NCI-H2227 (cell line): ENCODE measurements at regions not wholly inside any gene's neighbourhood (a gene's known extent, or its start where the extent isn't known, plus 50 kb on each side); places are given as distances from the start of the nearest gene placed in this dataset.
"Not testable (repeated sequence)": the region's sequence is repeated elsewhere in the genome, so short reads cannot be mapped to it uniquely, and the experiment has no call there.

Experiments
- DNase-seq: peaks from one replicate; lab custom pipeline; 2025; ENCODE audit not compliant: unreplicated experiment; lab: John Stamatoyannopoulos, UW

- no peak for DNase-seq
These were observed 663.3 kb downstream of the SUCLG1 start for GRCh38 chr2:83795777-83796176.

DNA sequence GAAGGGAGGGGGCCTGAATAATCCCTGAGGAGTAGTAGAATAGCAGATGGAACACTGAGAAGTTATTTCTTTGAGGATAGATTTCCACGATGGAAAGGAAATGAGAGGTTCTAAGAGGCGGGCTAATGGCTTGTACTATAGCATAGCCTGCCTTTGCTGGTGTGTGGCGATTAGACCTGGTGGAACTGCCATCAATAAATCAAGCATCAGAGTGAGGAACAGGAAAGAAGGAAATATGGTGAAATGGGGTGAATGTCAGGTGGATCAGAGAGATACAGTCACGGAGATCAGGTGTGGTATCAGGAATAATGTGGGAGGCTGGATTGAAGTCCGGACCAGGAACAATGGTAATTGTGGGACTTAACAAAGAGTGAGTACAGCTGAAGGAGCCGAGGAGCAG is 668.6 kb downstream of the SUCLG1 start:
- not testable (repeated sequence) for DNase-seq

- not testable (repeated sequence) for DNase-seq
These were observed 669.4 kb downstream of the SUCLG1 start for GRCh38 chr2:83789674-83790073.

- DNase-seq = not testable (repeated sequence)
These were observed 670.0 kb downstream of the SUCLG1 start for GRCh38 chr2:83788938-83789566.

GRCh38 chr2:83787189-83787588 is 671.9 kb downstream of the SUCLG1 start:
- DNase-seq = no peak

- no peak for DNase-seq
These were observed 672.9 kb downstream of the SUCLG1 start for GRCh38 chr2:83786140-83786539.

GRCh38 chr2:83784947-83785346 is 674.1 kb downstream of the SUCLG1 start:
- DNase-seq = peak; percentile 35

- DNase-seq = no peak
These were observed 674.8 kb downstream of the SUCLG1 start for GRCh38 chr2:83784315-83784714.

- DNase-seq = no peak
These were observed 677.0 kb downstream of the SUCLG1 start for GRCh38 chr2:83782122-83782521.

- DNase-seq = no peak
These were observed 694.6 kb downstream of the SUCLG1 start for GRCh38 chr2:83764447-83765005.

DNA sequence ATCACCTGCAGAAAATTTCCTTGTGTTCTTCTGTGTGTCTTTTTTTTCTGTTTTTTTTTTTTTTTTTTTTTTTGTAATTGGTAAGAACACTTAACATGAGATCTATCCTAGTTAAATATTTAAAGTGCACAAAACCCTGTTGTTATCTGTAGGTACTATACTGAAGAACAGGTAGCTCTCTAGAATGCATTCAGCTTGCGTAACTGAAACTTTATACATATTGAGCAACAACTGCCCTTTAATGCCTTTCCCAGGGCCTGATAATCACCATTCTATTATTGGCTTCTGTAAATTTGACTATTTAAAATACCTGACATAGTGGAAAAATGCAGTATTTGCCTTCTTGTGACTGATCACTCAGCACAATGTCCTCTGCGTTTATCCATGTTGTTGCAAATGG is 701.8 kb downstream of the SUCLG1 start:
- no peak for DNase-seq

DNA sequence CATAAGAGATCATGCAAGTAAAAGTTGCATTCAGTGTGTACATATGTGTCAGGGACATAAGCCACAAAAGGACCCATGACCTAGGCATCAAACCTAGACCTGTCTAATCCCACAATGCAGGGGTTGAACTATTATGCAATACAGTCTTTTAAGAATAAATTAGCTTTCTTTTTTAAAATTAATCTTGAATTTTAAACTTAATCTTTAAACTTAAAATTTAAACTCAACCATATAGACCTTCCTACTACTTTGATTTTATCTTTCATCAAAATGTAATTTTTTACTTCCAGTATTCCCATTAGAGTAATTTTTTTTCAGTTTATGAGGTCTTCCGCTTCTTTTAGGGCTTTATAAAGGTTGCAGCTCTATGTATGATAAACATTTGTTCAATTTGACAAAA is 702.9 kb downstream of the SUCLG1 start:
- no peak for DNase-seq

GRCh38 chr2:83747141-83747540 is 711.9 kb downstream of the SUCLG1 start:
- DNase-seq = no peak

GRCh38 chr2:83744855-83745254 is 714.2 kb downstream of the SUCLG1 start:
- no peak for DNase-seq

DNA sequence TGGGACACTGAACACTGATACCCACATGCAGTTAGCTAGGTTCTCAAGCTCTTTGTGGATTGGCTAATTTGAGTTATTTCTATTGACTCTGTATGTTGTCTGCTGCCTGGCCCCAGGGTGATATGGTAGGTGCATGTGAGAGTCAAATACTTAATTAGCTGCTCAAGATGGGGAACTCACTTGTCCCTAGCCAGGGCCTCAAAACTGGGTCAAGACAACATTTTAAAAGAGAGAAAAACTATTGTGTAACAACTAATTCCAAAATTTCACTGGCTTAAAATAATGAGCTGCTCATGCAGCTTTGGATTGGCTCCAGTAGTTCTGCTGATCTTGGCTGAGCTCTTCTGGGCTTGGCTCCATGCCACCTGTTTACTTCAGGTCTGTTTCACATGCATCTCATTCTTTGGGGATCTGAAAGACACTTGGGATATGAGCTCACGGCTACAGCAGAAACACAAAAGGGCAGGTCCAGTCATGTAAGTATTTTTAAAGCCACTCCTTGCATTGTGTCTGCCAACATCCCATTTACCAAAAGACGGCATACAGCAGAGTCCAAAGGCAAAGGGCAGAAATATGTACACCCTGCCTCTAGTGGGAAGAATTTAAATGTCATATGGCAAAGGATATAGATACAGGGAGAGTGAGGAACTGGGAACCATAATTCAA is 716.8 kb downstream of the SUCLG1 start:
- DNase-seq = no peak

DNA sequence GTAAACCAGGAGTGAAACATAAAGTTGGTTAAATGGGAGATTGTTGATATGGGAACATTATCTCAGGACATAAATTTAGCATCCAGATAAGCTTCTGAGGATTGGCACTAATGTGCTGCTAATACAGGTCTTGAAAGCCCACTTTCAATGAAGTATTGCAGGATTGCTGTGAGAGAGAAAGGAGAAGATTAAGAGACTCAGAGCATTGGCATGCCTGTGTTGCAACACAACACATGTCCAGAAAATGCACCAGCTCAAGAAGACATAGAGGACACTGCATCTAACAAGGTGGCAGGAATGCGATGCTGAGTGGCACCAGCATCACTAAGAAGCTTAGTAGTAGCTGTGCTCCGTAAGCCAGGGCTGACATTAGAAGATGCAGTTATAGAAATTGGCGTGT is 728.9 kb downstream of the SUCLG1 start:
- DNase-seq = no peak

- no peak for DNase-seq
These were observed 733.3 kb downstream of the SUCLG1 start for GRCh38 chr2:83725735-83726134.

GRCh38 chr2:83705146-83705545 is 753.9 kb downstream of the SUCLG1 start:
- no peak for DNase-seq

GRCh38 chr2:83703598-83703997 is 755.5 kb downstream of the SUCLG1 start:
- DNase-seq = no peak

DNA sequence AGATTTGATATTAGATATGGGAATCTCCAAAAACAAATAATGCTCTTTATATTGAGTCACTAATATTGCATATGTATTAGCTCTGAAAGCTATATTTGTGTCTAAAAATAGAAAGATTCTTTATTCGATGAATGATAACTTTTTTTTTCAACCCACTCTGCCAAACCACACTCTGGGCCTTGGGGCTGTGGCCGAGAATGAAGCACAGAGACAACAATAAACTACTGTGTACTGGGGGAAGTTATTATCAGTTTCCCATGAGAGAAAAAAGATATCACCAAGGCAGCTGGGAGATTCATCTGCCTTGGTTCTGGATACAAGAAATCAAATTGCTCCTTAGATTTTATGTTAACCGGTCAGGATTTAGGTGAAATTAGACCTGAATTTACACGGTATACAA is 762.2 kb downstream of the SUCLG1 start:
- no peak for DNase-seq

GRCh38 chr2:83695530-83695929 is 763.5 kb downstream of the SUCLG1 start:
- DNase-seq = no peak

DNA sequence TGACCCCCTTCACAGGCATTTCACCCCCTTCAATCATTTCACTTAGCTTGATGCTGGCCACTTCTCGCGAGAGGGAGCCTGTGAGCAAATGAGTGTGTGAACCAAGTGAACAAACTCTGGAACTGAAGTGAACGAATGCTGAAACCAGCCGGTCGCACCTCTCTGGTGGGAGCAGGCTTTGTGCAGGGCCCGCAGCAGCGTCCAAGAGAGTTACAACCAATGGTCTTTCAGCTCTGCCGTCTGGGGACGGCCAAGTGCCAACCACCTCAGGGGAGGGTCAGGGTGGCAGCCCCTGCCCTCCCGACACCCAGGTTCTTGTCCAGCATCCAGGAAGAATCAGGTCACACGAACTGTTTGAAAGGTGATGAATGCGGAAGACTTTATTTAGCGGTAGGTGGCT is 764.0 kb downstream of the SUCLG1 start:
- DNase-seq = no peak

GRCh38 chr2:83689402-83689801 is 769.7 kb downstream of the SUCLG1 start:
- DNase-seq = no peak
